Activated CD4-positive, alpha-beta T cell treated with anti-CD3 and anti-CD28 coated beads, Interleukin-2, amount 10 ng/mL, durations not matched to agents 7 days and 5 days (primary cell): ENCODE measurements at regions not wholly inside any gene's neighbourhood (a gene's known extent, or its start where the extent isn't known, plus 50 kb on each side); places are given as distances from the start of the nearest gene placed in this dataset.

ENCODE experiments used
- CTCF ChIA-PET: fragments of 350-600 bp; sonication (Branson Sonifier 250); formaldehyde crosslinking; loops from one replicate; lab custom pipeline; 2021; ENCODE audit warnings: antibody characterized with exemption; lab: Charles Lee
- POLR2A ChIA-PET: fragments of 350-600 bp; sonication (Branson Sonifier 250); formaldehyde crosslinking; loops from one replicate; lab custom pipeline; 2021; ENCODE audit warnings: antibody characterized with exemption; lab: Charles Lee
- DNase-seq: peaks from one replicate; pipeline ENCODE4 v3.0.0-alpha.2; 2020
- H3K27ac Mint-ChIP-seq: one replicate; pipeline ENCODE4 v1.8.0; 2021; ENCODE audit warnings: mild to moderate bottlenecking, moderate library complexity, mixed read lengths
- H3K27me3 Mint-ChIP-seq: one replicate; pipeline ENCODE4 v1.8.0; 2021; ENCODE audit warnings: mixed read lengths
- H3K36me3 Mint-ChIP-seq: one replicate; pipeline ENCODE4 v1.8.0; 2021; ENCODE audit warnings: low read depth, mixed read lengths
- H3K4me1 Mint-ChIP-seq: one replicate; pipeline ENCODE4 v1.8.0; 2021; ENCODE audit warnings: mixed read lengths
- H3K4me3 Mint-ChIP-seq: one replicate; pipeline ENCODE4 v1.8.0; 2021; ENCODE audit warnings: mild to moderate bottlenecking, moderate library complexity, mixed read lengths
- H3K9me3 Mint-ChIP-seq: one replicate; pipeline ENCODE4 v1.8.0; 2021; ENCODE audit warnings: mixed read lengths

DNA sequence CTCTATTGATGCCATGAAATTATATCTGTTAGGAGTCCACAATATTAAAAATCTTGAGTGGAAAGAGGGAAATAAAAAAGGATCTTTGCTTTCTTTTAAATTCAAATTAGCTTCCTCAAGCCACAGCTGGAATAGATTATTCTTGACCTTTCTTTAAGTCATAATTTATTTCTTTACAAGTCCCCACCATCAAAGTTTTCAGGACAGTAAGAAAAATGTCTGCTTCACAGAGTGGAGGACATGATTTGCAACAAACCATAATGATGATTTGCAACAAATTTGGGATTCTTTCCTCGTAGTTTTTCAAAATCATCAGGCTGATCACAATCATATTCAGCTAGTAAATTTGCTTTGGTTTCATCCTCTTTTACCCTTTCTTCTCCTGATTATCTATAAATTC is 301.8 kb upstream of the NRIP1 start:
- ChIA-PET CTCF (no interaction called here), POLR2A (no interaction called here)
- no peaks in the 10 kb centered on the region for H3K36me3 Mint-ChIP-seq
- no peak overlapping the region for H3K27ac Mint-ChIP-seq
- peaks cover 12% of the 10 kb centered on the region for H3K9me3 Mint-ChIP-seq
- no peaks in the 10 kb centered on the region for H3K4me1 Mint-ChIP-seq
- DNase-seq = no peak
- H3K27me3 Mint-ChIP-seq = no peaks in the 10 kb centered on the region
- no peak overlapping the region for H3K4me3 Mint-ChIP-seq

- no peak overlapping the region for H3K4me3 Mint-ChIP-seq
- H3K27me3 Mint-ChIP-seq = no peaks in the 10 kb centered on the region
- H3K4me1 Mint-ChIP-seq = no peaks in the 10 kb centered on the region
- no peak for DNase-seq
- no peaks in the 10 kb centered on the region for H3K36me3 Mint-ChIP-seq
- CTCF ChIA-PET = no interaction called here
- POLR2A ChIA-PET = no interaction called here
- H3K9me3 Mint-ChIP-seq = peaks cover 12% of the 10 kb centered on the region
- H3K27ac Mint-ChIP-seq = no peak overlapping the region
Observed at GRCh38 chr21:15367061-15367626, 302.3 kb upstream of the NRIP1 start.

DNA sequence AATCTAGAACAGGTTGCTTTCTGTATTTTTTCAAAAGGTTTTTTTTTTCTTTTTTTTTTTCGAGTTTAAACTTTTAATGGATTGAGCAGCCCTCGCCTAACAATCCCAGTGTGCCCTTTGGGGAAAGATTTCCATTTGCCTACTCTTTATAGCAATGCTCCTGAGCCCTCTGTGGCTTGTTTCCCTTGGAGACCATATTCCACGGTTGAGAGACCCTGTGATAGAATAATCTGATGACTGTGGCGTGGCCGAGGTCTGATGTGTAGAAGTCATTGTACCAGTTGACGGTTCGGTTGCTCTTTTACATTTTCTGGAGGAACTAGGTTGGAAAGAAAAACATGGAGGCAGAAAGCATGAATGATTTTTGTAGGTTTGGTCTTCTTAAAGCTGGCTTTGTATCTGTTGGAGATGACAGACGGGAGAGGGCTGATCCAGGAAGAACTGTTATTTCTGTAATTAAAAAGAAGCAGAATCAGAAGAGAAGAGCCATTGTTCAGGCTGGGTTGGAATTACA is 305.7 kb upstream of the NRIP1 start:
- Mint-ChIP-seq H3K4me3 (no peak overlapping the region), H3K36me3 (no peaks in the 10 kb centered on the region), H3K27me3 (no peaks in the 10 kb centered on the region), H3K27ac (no peak overlapping the region), H3K9me3 (peaks cover 9% of the 10 kb centered on the region), H3K4me1 (no peaks in the 10 kb centered on the region)
- ChIA-PET POLR2A (no interaction called here), CTCF (no interaction called here)
- DNase-seq = no peak

GRCh38 chr21:15373941-15374340 is 309.1 kb upstream of the NRIP1 start:
- Mint-ChIP-seq H3K36me3 (no peaks in the 10 kb centered on the region), H3K27me3 (no peaks in the 10 kb centered on the region), H3K4me1 (no peaks in the 10 kb centered on the region), H3K9me3 (no peaks in the 10 kb centered on the region), H3K4me3 (no peak overlapping the region), H3K27ac (no peak overlapping the region)
- POLR2A ChIA-PET = no interaction called here
- DNase-seq = no peak
- CTCF ChIA-PET = interaction anchor here (0.7 kb wide), 1 partner anchor 177 kb away, joined by 3 read pairs; no protein-coding TSS in a partner anchor

GRCh38 chr21:15379776-15380175 is 315.0 kb upstream of the NRIP1 start:
- DNase-seq = no peak
- no peaks in the 10 kb centered on the region for H3K4me1 Mint-ChIP-seq
- H3K36me3 Mint-ChIP-seq = no peaks in the 10 kb centered on the region
- no peaks in the 10 kb centered on the region for H3K27me3 Mint-ChIP-seq
- POLR2A ChIA-PET = no interaction called here
- CTCF ChIA-PET = no interaction called here
- no peak overlapping the region for H3K4me3 Mint-ChIP-seq
- H3K27ac Mint-ChIP-seq = no peak overlapping the region
- no peaks in the 10 kb centered on the region for H3K9me3 Mint-ChIP-seq

DNA sequence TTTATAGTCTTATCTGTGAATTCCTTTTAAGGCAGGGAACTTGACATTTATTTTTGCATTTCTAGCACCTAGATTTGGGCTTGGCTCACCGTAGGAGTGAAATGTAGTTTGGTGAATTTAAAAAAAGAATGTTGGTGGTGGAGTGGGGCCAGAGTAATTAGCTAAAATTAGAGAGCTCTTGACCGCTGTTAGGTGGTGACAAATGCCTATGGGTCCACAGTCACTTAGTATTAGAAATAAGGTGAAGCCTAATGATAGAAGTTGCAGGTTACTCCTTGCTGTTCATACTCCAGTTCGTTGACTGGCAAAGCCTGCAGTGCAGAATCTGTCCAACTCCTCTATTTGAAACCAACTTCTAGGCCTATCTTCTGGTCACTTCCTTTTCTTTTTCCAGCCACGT is 318.8 kb upstream of the NRIP1 start:
- ChIA-PET CTCF (no interaction called here), POLR2A (no interaction called here)
- H3K27ac Mint-ChIP-seq = no peak overlapping the region
- no peak for DNase-seq
- H3K36me3 Mint-ChIP-seq = no peaks in the 10 kb centered on the region
- H3K4me1 Mint-ChIP-seq = no peaks in the 10 kb centered on the region
- no peak overlapping the region for H3K4me3 Mint-ChIP-seq
- no peaks in the 10 kb centered on the region for H3K9me3 Mint-ChIP-seq
- H3K27me3 Mint-ChIP-seq = no peaks in the 10 kb centered on the region

DNA sequence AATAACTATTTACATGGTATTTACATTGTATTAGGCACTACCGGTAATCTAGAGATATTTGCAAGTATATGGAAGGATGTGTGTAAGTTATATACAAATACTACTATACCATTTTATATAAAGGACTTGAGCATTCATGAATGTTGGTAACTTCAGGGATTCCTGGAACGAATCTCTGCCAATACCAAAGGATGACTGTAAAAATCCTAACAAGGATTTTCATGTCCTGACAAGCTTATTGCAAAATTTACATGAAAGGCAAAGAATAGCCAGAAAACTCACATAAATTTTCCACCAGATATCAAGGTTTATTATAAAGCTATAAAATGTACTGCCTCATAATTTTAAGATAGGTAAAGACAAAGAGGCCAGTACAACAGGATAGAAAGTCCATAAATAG is 325.2 kb upstream of the NRIP1 start:
- no peaks in the 10 kb centered on the region for H3K9me3 Mint-ChIP-seq
- no peak for DNase-seq
- H3K36me3 Mint-ChIP-seq = no peaks in the 10 kb centered on the region
- H3K27ac Mint-ChIP-seq = no peak overlapping the region
- no peaks in the 10 kb centered on the region for H3K27me3 Mint-ChIP-seq
- CTCF ChIA-PET = no interaction called here
- POLR2A ChIA-PET = no interaction called here
- H3K4me1 Mint-ChIP-seq = no peaks in the 10 kb centered on the region
- no peak overlapping the region for H3K4me3 Mint-ChIP-seq

DNA sequence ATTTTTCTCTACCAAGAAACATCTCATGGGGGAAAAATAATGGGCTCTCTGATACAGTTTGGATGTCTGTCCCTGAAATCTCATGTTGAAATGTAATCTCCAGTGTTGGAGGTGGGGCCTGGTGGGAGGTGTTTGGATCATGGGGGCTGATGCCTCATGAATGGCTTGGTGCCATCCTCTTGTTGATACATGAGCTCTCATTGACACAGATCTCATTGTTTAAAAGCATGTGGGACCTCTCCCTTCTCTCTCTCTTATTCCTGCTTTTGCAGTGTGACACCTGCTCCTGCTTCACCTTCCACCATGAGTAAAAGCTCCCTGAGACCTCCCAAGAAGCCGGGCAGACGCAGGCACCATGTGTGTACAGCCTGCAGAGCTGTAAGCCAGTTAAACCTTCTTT is 332.5 kb upstream of the NRIP1 start:
- CTCF ChIA-PET = no interaction called here
- POLR2A ChIA-PET = no interaction called here

DNA sequence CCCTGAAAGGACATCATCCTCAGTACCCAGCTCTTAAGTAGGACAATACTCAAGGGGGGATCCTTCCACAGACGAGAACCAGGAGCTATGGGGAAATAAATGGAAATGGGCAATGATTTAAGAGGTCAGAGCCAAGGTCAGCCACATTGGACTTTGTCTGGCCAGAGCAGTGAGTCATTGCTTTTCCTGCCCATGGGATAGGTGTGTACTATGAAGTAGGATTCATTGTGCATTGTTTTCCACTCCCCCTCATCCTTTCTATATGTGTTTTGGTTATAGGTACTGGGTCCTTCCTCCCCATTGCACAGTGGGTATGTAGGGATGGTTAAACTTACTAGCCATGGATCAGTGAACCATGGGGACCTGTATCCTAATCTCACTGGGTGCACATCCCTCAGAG is 328.9 kb upstream of the USP25 start:
- H3K27ac Mint-ChIP-seq = no peak overlapping the region
- no peak overlapping the region for H3K4me3 Mint-ChIP-seq
- H3K27me3 Mint-ChIP-seq = no peaks in the 10 kb centered on the region
- no peaks in the 10 kb centered on the region for H3K4me1 Mint-ChIP-seq
- no peaks in the 10 kb centered on the region for H3K36me3 Mint-ChIP-seq
- ChIA-PET POLR2A (no interaction called here), CTCF (no interaction called here)
- peaks cover 4% of the 10 kb centered on the region for H3K9me3 Mint-ChIP-seq
- no peak for DNase-seq

More for the DNA sequence above, 332.5 kb upstream of the NRIP1 start:
- H3K4me3 Mint-ChIP-seq = no peak overlapping the region
- no peak for DNase-seq
- H3K27ac Mint-ChIP-seq = no peak overlapping the region
- no peaks in the 10 kb centered on the region for H3K27me3 Mint-ChIP-seq
- no peaks in the 10 kb centered on the region for H3K9me3 Mint-ChIP-seq
- H3K4me1 Mint-ChIP-seq = no peaks in the 10 kb centered on the region
- H3K36me3 Mint-ChIP-seq = no peaks in the 10 kb centered on the region

DNA sequence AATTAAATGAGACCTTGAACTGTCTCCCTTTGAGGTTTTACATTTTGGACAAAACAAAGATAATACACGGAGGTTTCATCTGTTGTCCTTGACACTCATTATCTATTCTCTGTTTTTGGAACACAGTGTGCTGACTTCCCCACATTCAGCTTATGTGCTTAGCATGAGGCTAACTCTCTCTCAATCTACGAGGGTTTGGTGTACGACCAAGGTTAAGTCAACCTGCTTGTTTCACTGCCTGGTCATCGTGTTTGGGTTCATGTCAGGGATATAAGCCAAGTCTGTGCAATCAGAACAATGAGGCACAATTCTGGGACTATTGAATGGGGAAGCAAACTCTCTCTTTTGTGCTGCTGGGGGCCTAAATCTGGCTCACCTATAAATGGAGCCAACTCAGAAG is 328.5 kb upstream of the USP25 start:
- H3K27ac Mint-ChIP-seq = no peak overlapping the region

GRCh38 chr21:15405214-15405613 is 324.6 kb upstream of the USP25 start:
- POLR2A ChIA-PET = no interaction called here

More for the DNA sequence above, 328.5 kb upstream of the USP25 start:
- Mint-ChIP-seq H3K36me3 (no peaks in the 10 kb centered on the region), H3K27me3 (no peaks in the 10 kb centered on the region), H3K4me1 (no peaks in the 10 kb centered on the region), H3K4me3 (no peak overlapping the region), H3K9me3 (peaks cover 4% of the 10 kb centered on the region)
- CTCF ChIA-PET = no interaction called here
- POLR2A ChIA-PET = no interaction called here
- no peak for DNase-seq

DNA sequence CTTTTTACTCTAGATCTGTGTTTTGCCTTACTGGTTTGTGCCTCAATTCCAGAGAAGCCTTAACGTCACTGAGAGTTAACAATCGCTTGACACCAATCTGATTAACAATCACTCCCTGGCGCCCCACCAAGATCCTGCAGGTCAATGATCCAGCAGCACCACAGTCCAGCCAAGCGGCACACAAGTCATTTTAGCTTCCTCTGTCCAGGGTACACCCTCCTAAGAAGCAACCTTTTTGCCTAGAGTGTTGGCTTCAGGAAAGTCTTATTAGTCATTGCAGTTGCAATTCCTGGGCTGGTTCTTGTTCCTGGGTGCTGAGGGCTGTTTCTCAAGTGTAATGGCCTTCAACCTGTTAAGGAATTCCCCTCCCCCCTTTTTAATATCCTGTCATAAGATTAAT is 323.0 kb upstream of the USP25 start:
- Mint-ChIP-seq H3K4me1 (no peaks in the 10 kb centered on the region), H3K36me3 (no peaks in the 10 kb centered on the region), H3K27ac (no peak overlapping the region), H3K9me3 (peaks cover 13% of the 10 kb centered on the region), H3K27me3 (no peaks in the 10 kb centered on the region), H3K4me3 (no peak overlapping the region)
- ChIA-PET CTCF (no interaction called here), POLR2A (no interaction called here)
- no peak for DNase-seq

More at GRCh38 chr21:15405214-15405613, 324.6 kb upstream of the USP25 start:
- CTCF ChIA-PET = interaction anchor here (1.0 kb wide), 1 partner anchor 14 kb away, joined by 3 read pairs; no protein-coding TSS in a partner anchor
- Mint-ChIP-seq H3K4me1 (no peaks in the 10 kb centered on the region), H3K27me3 (no peaks in the 10 kb centered on the region), H3K27ac (no peak overlapping the region), H3K9me3 (peaks cover 4% of the 10 kb centered on the region), H3K4me3 (no peak overlapping the region), H3K36me3 (no peaks in the 10 kb centered on the region)
- DNase-seq = no peak

GRCh38 chr21:15407585-15407984 is 322.2 kb upstream of the USP25 start:
- H3K27ac Mint-ChIP-seq = no peak overlapping the region
- ChIA-PET CTCF (no interaction called here), POLR2A (no interaction called here)
- no peak overlapping the region for H3K4me3 Mint-ChIP-seq
- H3K4me1 Mint-ChIP-seq = no peaks in the 10 kb centered on the region
- H3K36me3 Mint-ChIP-seq = peaks cover 2% of the 10 kb centered on the region
- H3K9me3 Mint-ChIP-seq = peaks cover 19% of the 10 kb centered on the region
- DNase-seq = no peak
- no peaks in the 10 kb centered on the region for H3K27me3 Mint-ChIP-seq

DNA sequence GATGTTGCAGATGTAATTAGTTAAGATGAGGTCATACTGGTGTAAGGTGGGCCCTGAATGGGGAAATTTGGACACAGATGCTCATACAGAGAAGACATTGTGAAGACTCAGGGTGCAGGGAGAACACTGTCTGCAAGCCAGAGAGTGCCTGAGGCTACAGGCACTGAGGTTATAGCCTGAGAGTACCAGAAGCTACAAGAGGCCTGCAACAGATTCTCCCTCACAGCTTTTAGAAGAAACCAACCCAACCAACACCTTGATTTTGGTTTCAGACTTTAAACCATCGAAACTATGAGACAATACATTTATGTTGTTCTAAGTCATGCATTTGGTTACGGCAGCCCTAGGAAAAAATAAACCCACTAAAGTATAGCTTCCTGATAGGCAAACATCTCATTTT is 321.7 kb upstream of the USP25 start:
- ChIA-PET CTCF (no interaction called here), POLR2A (no interaction called here)
- Mint-ChIP-seq H3K27me3 (no peaks in the 10 kb centered on the region), H3K4me1 (no peaks in the 10 kb centered on the region), H3K27ac (no peak overlapping the region), H3K4me3 (no peak overlapping the region), H3K36me3 (peaks cover 2% of the 10 kb centered on the region), H3K9me3 (peaks cover 19% of the 10 kb centered on the region)
- no peak for DNase-seq
